ENCODE measurements at regions not wholly inside any gene's neighbourhood (a gene's known extent, or its start where the extent isn't known, plus 50 kb on each side); places are given as distances from the start of the nearest gene placed in this dataset.

- no peak for TF ChIP-seq CTCF (IDR thresholded peaks at IDR 0.05)
- no peak for TF ChIP-seq POLR2AphosphoS5 (IDR thresholded peaks at IDR 0.05)
Measured at GRCh38 chr6:14429396-14429795, 311.8 kb downstream of the CD83 start.
